ENCODE measurements at regions not wholly inside any gene's neighbourhood (a gene's known extent, or its start where the extent isn't known, plus 50 kb on each side); places are given as distances from the start of the nearest gene placed in this dataset.

DNA sequence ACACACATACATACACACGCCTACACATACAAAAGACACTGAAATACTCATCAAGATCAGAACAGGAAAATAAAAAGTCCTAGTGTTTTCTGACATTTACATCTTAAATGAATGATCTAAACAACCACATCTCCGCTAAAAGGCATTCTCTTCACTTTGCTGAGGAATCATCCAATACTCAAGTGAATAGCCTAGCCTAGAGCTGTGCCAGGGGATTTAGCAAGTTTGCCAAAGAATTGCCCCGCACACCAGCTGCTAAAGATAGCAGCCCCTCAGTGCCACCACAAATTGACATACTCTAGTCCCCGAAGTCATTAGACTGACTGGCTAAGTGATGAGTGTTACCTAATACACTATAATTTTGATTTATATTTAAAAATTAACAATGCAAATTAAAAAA, 246.8 kb upstream of the POU3F2 start:
- no peaks in the 10 kb centered on the region for H3K27me3 ChIP-seq (ENCODE audit: control insufficient read depth, insufficient read depth, low read length)
- FAIRE-seq (no peak), DNase-seq (ENCODE audit: low read depth) (no peak)
- TF ChIP-seq, protein P1, sequence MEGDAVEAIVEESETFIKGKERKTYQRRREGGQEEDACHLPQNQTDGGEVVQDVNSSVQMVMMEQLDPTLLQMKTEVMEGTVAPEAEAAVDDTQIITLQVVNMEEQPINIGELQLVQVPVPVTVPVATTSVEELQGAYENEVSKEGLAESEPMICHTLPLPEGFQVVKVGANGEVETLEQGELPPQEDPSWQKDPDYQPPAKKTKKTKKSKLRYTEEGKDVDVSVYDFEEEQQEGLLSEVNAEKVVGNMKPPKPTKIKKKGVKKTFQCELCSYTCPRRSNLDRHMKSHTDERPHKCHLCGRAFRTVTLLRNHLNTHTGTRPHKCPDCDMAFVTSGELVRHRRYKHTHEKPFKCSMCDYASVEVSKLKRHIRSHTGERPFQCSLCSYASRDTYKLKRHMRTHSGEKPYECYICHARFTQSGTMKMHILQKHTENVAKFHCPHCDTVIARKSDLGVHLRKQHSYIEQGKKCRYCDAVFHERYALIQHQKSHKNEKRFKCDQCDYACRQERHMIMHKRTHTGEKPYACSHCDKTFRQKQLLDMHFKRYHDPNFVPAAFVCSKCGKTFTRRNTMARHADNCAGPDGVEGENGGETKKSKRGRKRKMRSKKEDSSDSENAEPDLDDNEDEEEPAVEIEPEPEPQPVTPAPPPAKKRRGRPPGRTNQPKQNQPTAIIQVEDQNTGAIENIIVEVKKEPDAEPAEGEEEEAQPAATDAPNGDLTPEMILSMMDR (IDR thresholded peaks at IDR 0.05; ENCODE audit: insufficient read depth, low read length, severe bottlenecking), result no peak
- H3K36me3 ChIP-seq (ENCODE audit: control insufficient read depth, insufficient read depth, low read length), result no peaks in the 10 kb centered on the region
- no peak overlapping the region for H3K4me3 ChIP-seq (ENCODE audit: low read depth, low read length)

DNA sequence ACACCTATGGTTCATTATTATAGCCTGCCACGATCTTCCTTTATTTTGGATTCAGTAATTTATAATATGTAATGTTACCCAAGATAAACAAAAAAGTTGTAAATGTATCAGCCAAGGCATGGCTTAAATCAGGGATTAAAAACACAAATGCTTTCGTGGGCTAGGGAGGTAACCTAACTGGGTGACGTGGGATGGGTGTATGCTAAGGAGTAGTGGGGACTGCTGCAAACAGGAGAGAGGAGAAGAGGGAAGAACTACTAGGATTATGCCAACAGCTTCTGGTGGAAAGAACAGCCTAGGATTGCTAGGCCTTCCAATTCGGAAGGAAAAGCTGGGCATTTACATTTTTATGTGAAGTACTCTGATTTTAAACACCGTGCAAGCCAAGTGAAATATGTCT, 244.8 kb upstream of the POU3F2 start:
- DNase-seq (ENCODE audit: low read depth) (no peak), FAIRE-seq (no peak)
- TF ChIP-seq, protein P1 (IDR thresholded peaks at IDR 0.05; ENCODE audit: insufficient read depth, low read length, severe bottlenecking), result no peak

DNA sequence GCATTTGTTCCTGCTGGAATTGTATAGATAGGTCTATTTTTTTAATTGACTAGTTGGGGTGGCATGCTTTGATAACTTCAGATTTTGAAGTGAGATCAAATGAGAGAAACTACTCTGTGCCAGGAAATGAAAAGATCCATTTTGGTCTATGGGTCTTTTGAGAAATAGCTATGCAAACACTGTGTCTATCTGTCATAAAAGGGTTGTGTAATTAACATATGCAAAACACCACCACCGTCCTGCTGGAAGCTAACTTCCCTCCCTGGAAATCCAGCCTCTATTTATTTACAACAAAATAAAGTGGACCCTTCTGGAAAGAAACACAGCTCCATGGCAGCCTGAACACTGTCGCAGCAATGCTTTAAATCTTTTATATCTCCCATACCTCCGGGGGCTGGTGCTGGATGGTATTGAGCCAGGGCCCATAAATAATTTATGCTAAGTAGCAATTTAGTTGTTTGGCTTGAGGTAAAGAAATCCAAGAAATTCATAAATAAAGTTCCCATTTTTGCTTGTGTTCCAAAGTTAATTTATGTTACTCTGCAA, 244.2 kb upstream of the POU3F2 start:
- no peaks in the 10 kb centered on the region for H3K27me3 ChIP-seq (ENCODE audit: control insufficient read depth, insufficient read depth, low read length)
- no peaks in the 10 kb centered on the region for H3K36me3 ChIP-seq (ENCODE audit: control insufficient read depth, insufficient read depth, low read length)
- FAIRE-seq (no peak), DNase-seq (ENCODE audit: low read depth) (no peak)
- no peak overlapping the region for H3K4me3 ChIP-seq (ENCODE audit: low read depth, low read length)
- TF ChIP-seq, protein P1 (IDR thresholded peaks at IDR 0.05; ENCODE audit: insufficient read depth, low read length, severe bottlenecking), result no peak

More for the DNA sequence above, 244.8 kb upstream of the POU3F2 start:
- no peaks in the 10 kb centered on the region for H3K27me3 ChIP-seq (ENCODE audit: control insufficient read depth, insufficient read depth, low read length)
- H3K36me3 ChIP-seq (ENCODE audit: control insufficient read depth, insufficient read depth, low read length), result no peaks in the 10 kb centered on the region
- no peak overlapping the region for H3K4me3 ChIP-seq (ENCODE audit: low read depth, low read length)

DNA sequence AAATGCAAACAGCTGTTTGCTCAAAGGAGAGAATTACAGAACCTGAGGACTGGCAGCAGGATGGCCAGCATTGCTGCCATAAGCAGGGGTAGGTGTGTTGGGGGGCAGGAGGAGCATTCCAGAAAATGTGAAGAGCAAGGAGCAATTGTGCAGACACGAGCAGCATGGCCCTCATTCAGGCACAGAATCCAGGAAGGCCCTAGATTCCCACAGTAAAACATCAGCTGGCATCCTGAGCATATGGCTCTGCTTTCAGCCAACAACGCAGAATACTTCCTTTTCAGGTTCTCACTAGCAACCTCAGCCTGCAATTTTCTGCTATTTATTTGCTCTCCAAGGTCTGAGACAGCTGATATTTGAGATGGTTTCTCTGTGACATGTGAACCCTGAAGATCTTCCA, 243.4 kb upstream of the POU3F2 start:
- no peak for DNase-seq (ENCODE audit: low read depth)
- no peaks in the 10 kb centered on the region for H3K36me3 ChIP-seq (ENCODE audit: control insufficient read depth, insufficient read depth, low read length)
- no peak overlapping the region for H3K4me3 ChIP-seq (ENCODE audit: low read depth, low read length)
- no peak for FAIRE-seq
- TF ChIP-seq, protein P1 (IDR thresholded peaks at IDR 0.05; ENCODE audit: insufficient read depth, low read length, severe bottlenecking), result no peak
- H3K27me3 ChIP-seq (ENCODE audit: control insufficient read depth, insufficient read depth, low read length), result no peaks in the 10 kb centered on the region

DNA sequence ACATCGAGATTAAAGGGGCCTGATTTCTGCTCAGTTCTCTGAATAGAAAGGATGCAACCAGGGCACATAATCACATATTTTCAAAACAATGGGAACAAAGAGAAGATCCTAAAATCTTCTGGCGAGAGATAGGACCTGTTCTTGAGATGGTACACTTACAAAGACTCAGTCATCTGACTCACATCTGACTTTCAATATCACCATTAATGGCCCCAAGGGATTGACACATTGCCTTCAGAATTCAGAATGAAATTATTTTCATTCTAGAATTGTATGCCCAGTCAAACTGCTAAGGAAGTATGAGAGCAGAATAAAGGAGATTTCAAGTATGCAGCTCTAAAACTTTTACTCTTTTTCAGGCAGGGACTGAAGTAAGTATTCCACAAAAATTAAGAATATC, 240.7 kb upstream of the POU3F2 start:
- no peak overlapping the region for H3K4me3 ChIP-seq (ENCODE audit: low read depth, low read length)
- no peaks in the 10 kb centered on the region for H3K36me3 ChIP-seq (ENCODE audit: control insufficient read depth, insufficient read depth, low read length)
- FAIRE-seq, result no peak
- TF ChIP-seq, protein P1 (IDR thresholded peaks at IDR 0.05; ENCODE audit: insufficient read depth, low read length, severe bottlenecking), result no peak
- H3K27me3 ChIP-seq (ENCODE audit: control insufficient read depth, insufficient read depth, low read length), result no peaks in the 10 kb centered on the region
- no peak for DNase-seq (ENCODE audit: low read depth)

DNA sequence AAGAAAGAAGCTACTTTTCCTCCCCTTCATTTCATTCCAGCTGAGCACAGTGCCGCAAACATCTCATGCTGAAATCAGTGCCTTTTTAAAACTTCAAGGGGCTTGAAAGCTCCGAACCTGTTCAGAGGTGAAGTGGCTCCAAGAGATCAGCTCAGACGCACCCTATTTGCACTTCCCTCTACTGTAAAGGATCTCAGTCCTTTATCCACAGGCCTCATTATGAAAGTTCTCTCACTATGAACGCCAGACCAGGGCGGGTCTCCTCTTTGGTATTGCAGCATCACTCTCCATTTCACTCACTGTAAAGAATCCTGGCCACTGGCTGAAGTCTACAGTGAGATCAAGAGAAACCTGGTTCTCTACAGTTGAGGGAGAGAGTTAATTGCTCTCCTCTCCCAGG, 232.7 kb upstream of the POU3F2 start:
- H3K27me3 ChIP-seq (ENCODE audit: control insufficient read depth, insufficient read depth, low read length), result no peaks in the 10 kb centered on the region
- no peak for FAIRE-seq
- TF ChIP-seq, protein P1 (IDR thresholded peaks at IDR 0.05; ENCODE audit: insufficient read depth, low read length, severe bottlenecking), result no peak
- no peak for DNase-seq (ENCODE audit: low read depth)
- no peaks in the 10 kb centered on the region for H3K36me3 ChIP-seq (ENCODE audit: control insufficient read depth, insufficient read depth, low read length)
- H3K4me3 ChIP-seq (ENCODE audit: low read depth, low read length), result no peak overlapping the region

Data from bronchial epithelial cell (primary cell).